CD4-positive, alpha-beta T cell treated with Interleukin-17A for 4 hours (primary cell): ENCODE measurements at regions not wholly inside any gene's neighbourhood (a gene's known extent, or its start where the extent isn't known, plus 50 kb on each side); places are given as distances from the start of the nearest gene placed in this dataset.

Experiments
- DNase-seq: peaks from one replicate; pipeline ENCODE4 v3.0.0-alpha.2; 2020; ENCODE audit warnings: mixed read lengths

- DNase-seq: no peak
Observed at GRCh38 chr13:65868099-65868498, 1362.0 kb downstream of the PCDH9 start.

- DNase-seq: no peak
Observed at GRCh38 chr13:65866138-65866537, 1364.0 kb downstream of the PCDH9 start.

GRCh38 chr13:65865206-65865605 lies 1364.9 kb downstream of the PCDH9 start:
- no peak for DNase-seq

GRCh38 chr13:65864039-65864438 lies 1366.1 kb downstream of the PCDH9 start:
- DNase-seq: no peak

GRCh38 chr13:65860306-65860705 lies 1369.8 kb downstream of the PCDH9 start:
- no peak for DNase-seq

GRCh38 chr13:65857942-65858565 lies 1372.1 kb downstream of the PCDH9 start:
- no peak for DNase-seq

GRCh38 chr13:65856431-65856830 lies 1373.7 kb downstream of the PCDH9 start:
- DNase-seq: no peak

- no peak for DNase-seq
Observed at GRCh38 chr13:65855242-65855805, 1374.8 kb downstream of the PCDH9 start.

- DNase-seq: no peak
Observed at GRCh38 chr13:65854431-65854830, 1375.7 kb downstream of the PCDH9 start.

GRCh38 chr13:65844266-65844841 lies 1385.8 kb downstream of the PCDH9 start:
- no peak for DNase-seq

- no peak for DNase-seq
Observed at GRCh38 chr13:65843314-65843731, 1386.8 kb downstream of the PCDH9 start.

- no peak for DNase-seq
Observed at GRCh38 chr13:65841156-65841555, 1389.0 kb downstream of the PCDH9 start.

GRCh38 chr13:65836066-65836465 lies 1394.1 kb downstream of the PCDH9 start:
- no peak for DNase-seq

GRCh38 chr13:65834897-65835296 lies 1395.2 kb downstream of the PCDH9 start:
- no peak for DNase-seq

- no peak for DNase-seq
Observed at GRCh38 chr13:65830411-65831205, 1399.5 kb downstream of the PCDH9 start.

- no peak for DNase-seq
Observed at GRCh38 chr13:65829241-65830008, 1400.7 kb downstream of the PCDH9 start.

GRCh38 chr13:65826657-65827056 lies 1403.5 kb downstream of the PCDH9 start:
- DNase-seq: no peak

- no peak for DNase-seq
Observed at GRCh38 chr13:65825039-65825438, 1405.1 kb downstream of the PCDH9 start.

- DNase-seq: no peak
Observed at GRCh38 chr13:65808061-65808460, 1422.1 kb downstream of the PCDH9 start.

GRCh38 chr13:65803530-65804392 lies 1426.4 kb downstream of the PCDH9 start:
- no peak for DNase-seq

GRCh38 chr13:65789815-65790214 lies 1440.3 kb downstream of the PCDH9 start:
- no peak for DNase-seq

GRCh38 chr13:65787082-65787481 lies 1443.1 kb downstream of the PCDH9 start:
- DNase-seq: no peak
